ENCODE measurements at regions not wholly inside any gene's neighbourhood (a gene's known extent, or its start where the extent isn't known, plus 50 kb on each side); places are given as distances from the start of the nearest gene placed in this dataset.

GRCh38 chr18:53859764-53860163 lies 364.7 kb downstream of the MBD2 start:
- no peak for TF ChIP-seq POLR2A (IDR thresholded peaks at IDR 0.05)
- no peak for TF ChIP-seq CTCF (IDR thresholded peaks at IDR 0.05)
